Tibial nerve (tissue), 4 donors: ENCODE measurements at regions not wholly inside any gene's neighbourhood (a gene's known extent, or its start where the extent isn't known, plus 50 kb on each side); places are given as distances from the start of the nearest gene placed in this dataset.

Experiments
- DNase-seq, 2 donors: peaks; one replicate each; pipeline ENCODE4 v3.0.0-alpha.2; 2019; ENCODE audit warnings: low spot score in 2 of 2
- H3K27ac ChIP-seq, 4 donors: fragments of 200-600 bp; sonication (generic) in 3 of 4; one replicate each; pipeline ENCODE4 v1.5.1; 2017 to 2019; ENCODE audit warnings: mild to moderate bottlenecking in 1 of 4
- H3K27me3 ChIP-seq, 2 donors: fragments of 200-600 bp; sonication (generic) in 1 of 2; one replicate each; pipeline versions ENCODE4 v1.5.1 to v1.6.0; 2017 to 2019
- H3K36me3 ChIP-seq, 3 donors: fragments of 200-600 bp; sonication (generic); one replicate each; pipeline ENCODE4 v1.5.1; 2018 to 2019
- H3K4me1 ChIP-seq, 4 donors: fragments of 200-600 bp; sonication (generic) in 3 of 4; one replicate each; pipeline ENCODE4 v1.5.1; 2017 to 2019
- H3K4me3 ChIP-seq, 4 donors: fragments of 200-600 bp; sonication (generic) in 3 of 4; one replicate each; pipeline ENCODE4 v1.5.1; 2017 to 2019; ENCODE audit warnings: mild to moderate bottlenecking in 1 of 4, moderate library complexity in 1 of 4
- H3K9me3 ChIP-seq, 4 donors: fragments of 200-600 bp; sonication (generic) in 3 of 4; one replicate each; pipeline ENCODE4 v1.5.1; 2017 to 2019
- EP300 ChIP-seq, 2 donors: sonication (generic); formaldehyde crosslinking; IDR thresholded peaks; one replicate each; pipeline ENCODE4 v1.6.1; 2017; ENCODE audit warnings: antibody characterized with exemption in 2 of 2, mild to moderate bottlenecking in 1 of 2
- POLR2A ChIP-seq, 2 donors: fragments of 450-650 bp; IDR thresholded peaks; one replicate each; pipeline ENCODE4 v1.6.1; 2017; ENCODE audit warnings: antibody characterized with exemption in 2 of 2, mild to moderate bottlenecking in 2 of 2, moderate library complexity in 2 of 2
- WGBS, 2 donors: methylation state at CpG; one replicate each; pipeline ENCODE4 v1.1.5; 2018; 5-methylcytosine and 5-hydroxymethylcytosine counted together
- TF ChIP-seq, protein P1 (sequence below), 5 experiments: fragments of 200-600 bp in 3 of 5; fragments of 450-650 bp in 2 of 5; sonication (generic) in 3 of 5; IDR thresholded peaks; one replicate each; pipeline ENCODE4 v1.5.1; 2016 to 2019; ENCODE audit warnings: antibody characterized with exemption in 5 of 5, mild to moderate bottlenecking in 3 of 5, moderate library complexity in 2 of 5

DNA sequence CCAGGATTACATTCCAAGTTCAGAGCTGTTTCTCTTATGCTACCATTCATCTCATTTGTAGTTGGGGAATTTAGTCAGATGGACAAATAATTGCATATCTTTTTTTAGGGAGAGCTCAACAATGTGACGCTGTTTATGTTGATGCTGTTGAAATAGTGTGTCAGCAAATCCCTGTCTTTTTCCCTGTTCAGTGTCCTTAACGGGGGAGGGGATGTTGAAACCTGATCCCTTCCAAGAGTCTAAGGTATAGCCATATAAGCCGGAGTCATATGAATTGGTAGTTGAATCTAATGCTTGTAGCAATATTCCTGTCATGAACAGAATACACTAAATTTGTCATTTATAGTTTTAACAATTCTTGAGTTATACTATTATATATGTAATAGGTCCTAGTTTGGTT is 293.5 kb upstream of the FAT1 start:
- no peak overlapping the region for H3K27ac ChIP-seq
- H3K9me3 ChIP-seq: no peaks in the 10 kb centered on the region
- H3K4me3 ChIP-seq: no peak overlapping the region
- no peak for DNase-seq
- H3K4me1 ChIP-seq: no peaks in the 10 kb centered on the region
- TF ChIP-seq EP300 (IDR thresholded peaks at IDR 0.05) (no peak), POLR2A (IDR thresholded peaks at IDR 0.05) (no peak)
- TF ChIP-seq, protein P1, sequence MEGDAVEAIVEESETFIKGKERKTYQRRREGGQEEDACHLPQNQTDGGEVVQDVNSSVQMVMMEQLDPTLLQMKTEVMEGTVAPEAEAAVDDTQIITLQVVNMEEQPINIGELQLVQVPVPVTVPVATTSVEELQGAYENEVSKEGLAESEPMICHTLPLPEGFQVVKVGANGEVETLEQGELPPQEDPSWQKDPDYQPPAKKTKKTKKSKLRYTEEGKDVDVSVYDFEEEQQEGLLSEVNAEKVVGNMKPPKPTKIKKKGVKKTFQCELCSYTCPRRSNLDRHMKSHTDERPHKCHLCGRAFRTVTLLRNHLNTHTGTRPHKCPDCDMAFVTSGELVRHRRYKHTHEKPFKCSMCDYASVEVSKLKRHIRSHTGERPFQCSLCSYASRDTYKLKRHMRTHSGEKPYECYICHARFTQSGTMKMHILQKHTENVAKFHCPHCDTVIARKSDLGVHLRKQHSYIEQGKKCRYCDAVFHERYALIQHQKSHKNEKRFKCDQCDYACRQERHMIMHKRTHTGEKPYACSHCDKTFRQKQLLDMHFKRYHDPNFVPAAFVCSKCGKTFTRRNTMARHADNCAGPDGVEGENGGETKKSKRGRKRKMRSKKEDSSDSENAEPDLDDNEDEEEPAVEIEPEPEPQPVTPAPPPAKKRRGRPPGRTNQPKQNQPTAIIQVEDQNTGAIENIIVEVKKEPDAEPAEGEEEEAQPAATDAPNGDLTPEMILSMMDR (IDR thresholded peaks at IDR 0.05): no peak
- WGBS, 2 donors: 56 to 64% methylated on average over 3 of the region's 3 CpGs
- no peaks in the 10 kb centered on the region for H3K36me3 ChIP-seq
- no peaks in the 10 kb centered on the region for H3K27me3 ChIP-seq

DNA sequence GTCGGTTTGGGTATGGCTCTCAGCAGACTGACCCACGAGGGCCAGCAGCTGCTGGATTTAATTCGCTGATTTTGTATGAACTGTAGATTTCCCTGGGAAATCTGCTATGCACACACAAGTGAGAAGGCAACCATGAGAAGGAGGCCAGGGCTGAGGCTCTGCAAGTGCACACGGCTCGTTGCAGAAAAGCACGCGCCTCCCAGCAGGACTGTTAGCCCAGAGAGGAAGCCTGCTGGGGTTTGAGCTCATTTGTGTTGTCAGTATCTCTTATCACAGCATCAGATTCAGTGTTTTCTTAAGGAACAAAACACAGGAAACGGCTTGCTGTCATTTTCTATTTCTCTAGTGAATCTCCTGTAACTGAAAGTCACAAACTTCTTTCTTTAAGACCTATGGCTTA is 296.2 kb upstream of the FAT1 start:
- Histone ChIP-seq H3K4me3 (no peak overlapping the region), H3K36me3 (no peaks in the 10 kb centered on the region), H3K4me1 (no peaks in the 10 kb centered on the region), H3K9me3 (no peaks in the 10 kb centered on the region), H3K27ac (no peak overlapping the region), H3K27me3 (no peaks in the 10 kb centered on the region)
- no peak for DNase-seq
- no peak for TF ChIP-seq POLR2A (IDR thresholded peaks at IDR 0.05)
- no peak for TF ChIP-seq EP300 (IDR thresholded peaks at IDR 0.05)
- TF ChIP-seq, protein P1 (IDR thresholded peaks at IDR 0.05): no peak
- WGBS, 2 donors: 66 to 70% methylated on average over 8 of the region's 8 CpGs

DNA sequence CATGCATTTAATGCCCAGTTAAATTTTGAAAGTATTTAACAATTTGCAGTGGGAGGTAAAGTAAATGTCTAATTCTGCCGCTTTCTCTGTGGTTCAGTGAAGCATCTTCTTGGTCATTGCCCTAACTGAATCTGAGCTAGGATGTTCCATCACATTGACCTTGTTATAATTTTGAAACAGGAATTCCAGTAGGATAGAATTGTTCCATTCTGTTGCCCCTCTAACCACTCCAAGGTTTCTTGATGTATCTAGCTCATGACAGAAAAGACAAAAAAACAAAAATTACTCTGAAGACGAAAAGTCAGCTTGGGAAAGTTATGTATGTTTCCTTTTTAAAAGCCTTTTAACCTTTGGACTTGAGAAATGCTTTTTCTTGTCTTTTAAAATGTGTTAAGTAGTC is 297.0 kb upstream of the FAT1 start:
- no peak for DNase-seq
- Histone ChIP-seq H3K4me1 (no peaks in the 10 kb centered on the region), H3K36me3 (no peaks in the 10 kb centered on the region), H3K27ac (no peak overlapping the region), H3K27me3 (no peaks in the 10 kb centered on the region), H3K4me3 (no peak overlapping the region), H3K9me3 (no peaks in the 10 kb centered on the region)
- TF ChIP-seq, protein P1 (IDR thresholded peaks at IDR 0.05): no peak
- TF ChIP-seq POLR2A (IDR thresholded peaks at IDR 0.05) (no peak), EP300 (IDR thresholded peaks at IDR 0.05) (no peak)
- WGBS, 2 donors: 77 to 84% methylated on average over 2 of the region's 2 CpGs

DNA sequence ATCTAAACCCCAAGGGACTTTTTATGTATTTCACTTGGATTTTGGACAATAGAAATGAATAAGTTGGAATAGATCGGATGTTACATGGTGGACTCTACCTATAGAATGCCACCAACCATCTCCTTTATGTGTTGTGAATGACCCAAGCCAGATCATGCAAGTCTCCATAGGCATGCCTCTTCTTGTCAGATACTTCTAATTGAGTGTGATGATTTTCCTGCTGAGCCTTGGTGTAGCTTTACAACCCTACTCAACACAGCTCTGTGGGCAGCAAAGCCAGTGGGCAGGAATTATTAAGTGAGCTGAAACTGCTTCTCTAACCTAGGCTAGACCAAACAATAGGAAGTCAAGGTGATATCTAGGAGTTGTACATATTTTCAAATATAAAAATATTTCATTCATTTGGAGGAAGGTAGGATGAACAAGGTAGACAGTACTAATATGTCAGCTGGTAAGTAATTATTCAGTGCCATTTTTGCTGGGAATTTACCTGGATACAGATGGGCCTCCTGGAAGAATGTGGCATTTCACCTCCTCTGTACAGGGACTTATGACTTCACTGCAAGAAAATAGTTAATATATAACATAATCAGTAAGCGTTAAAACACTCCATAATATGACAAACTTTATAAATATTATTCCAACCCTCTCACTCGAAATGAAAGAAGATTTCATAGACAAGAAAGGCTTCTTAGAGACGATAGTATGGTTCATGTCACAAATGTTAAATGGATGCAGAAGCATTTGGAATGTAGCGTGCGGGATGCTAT is 298.0 kb upstream of the FAT1 start:
- no peak for DNase-seq
- no peak overlapping the region for H3K27ac ChIP-seq
- TF ChIP-seq, protein P1 (IDR thresholded peaks at IDR 0.05): no peak
- TF ChIP-seq EP300 (IDR thresholded peaks at IDR 0.05) (no peak), POLR2A (IDR thresholded peaks at IDR 0.05) (no peak)
- no peaks in the 10 kb centered on the region for H3K27me3 ChIP-seq
- no peaks in the 10 kb centered on the region for H3K4me1 ChIP-seq
- no peak overlapping the region for H3K4me3 ChIP-seq
- 84 to 88% methylated on average over 6 of the region's 6 CpGs for WGBS, 2 donors
- H3K36me3 ChIP-seq: no peaks in the 10 kb centered on the region
- H3K9me3 ChIP-seq: no peaks in the 10 kb centered on the region

DNA sequence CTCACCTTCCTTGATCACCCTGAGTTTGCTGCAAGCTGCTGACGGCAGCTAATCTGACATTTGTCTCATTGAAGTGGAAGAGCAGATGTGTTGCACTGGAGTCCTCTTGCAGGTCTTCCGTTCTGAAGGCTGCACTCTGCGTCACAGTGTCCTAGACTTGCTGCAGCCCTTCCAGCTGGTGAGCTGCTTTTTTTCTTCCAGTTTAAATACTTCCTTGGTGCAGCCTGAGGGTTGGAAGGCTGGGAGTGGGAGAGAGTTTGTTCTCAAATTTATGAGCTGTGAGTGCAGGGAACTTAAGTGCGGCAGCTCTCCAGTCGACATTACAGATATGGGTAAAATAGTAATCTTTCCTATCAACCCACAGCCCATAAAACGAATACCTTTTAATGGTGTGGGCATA is 303.6 kb upstream of the FAT1 start:
- H3K9me3 ChIP-seq: no peaks in the 10 kb centered on the region
- no peak for DNase-seq
- H3K4me1 ChIP-seq: no peaks in the 10 kb centered on the region
- H3K4me3 ChIP-seq: no peak overlapping the region
- 60 to 64% methylated on average over 6 of the region's 6 CpGs for WGBS, 2 donors
- no peaks in the 10 kb centered on the region for H3K27me3 ChIP-seq
- TF ChIP-seq POLR2A (IDR thresholded peaks at IDR 0.05): no peak
- TF ChIP-seq EP300 (IDR thresholded peaks at IDR 0.05): no peak
- TF ChIP-seq, protein P1 (IDR thresholded peaks at IDR 0.05): no peak
- H3K36me3 ChIP-seq: no peaks in the 10 kb centered on the region
- H3K27ac ChIP-seq: no peak overlapping the region
